Activated CD4-positive, alpha-beta T cell treated with anti-CD3 and anti-CD28 coated beads, Interleukin-2, amount 10 ng/mL, durations not matched to agents 24 days and 14 days (primary cell): ENCODE measurements at regions not wholly inside any gene's neighbourhood (a gene's known extent, or its start where the extent isn't known, plus 50 kb on each side); places are given as distances from the start of the nearest gene placed in this dataset.

Experiments used
- DNase-seq: peaks from one replicate; pipeline ENCODE4 v3.0.0; 2022
- H3K27ac Mint-ChIP-seq: one replicate; pipeline ENCODE4 v1.8.0; 2022; ENCODE audit warnings: mild to moderate bottlenecking, mixed read lengths
- H3K27me3 Mint-ChIP-seq: one replicate; pipeline ENCODE4 v1.8.0; 2022; ENCODE audit warnings: mixed read lengths
- H3K36me3 Mint-ChIP-seq: one replicate; pipeline ENCODE4 v1.8.0; 2022; ENCODE audit warnings: low read depth, mild to moderate bottlenecking, mixed read lengths
- H3K4me1 Mint-ChIP-seq: one replicate; pipeline ENCODE4 v1.8.0; 2021; ENCODE audit warnings: mixed read lengths
- H3K4me3 Mint-ChIP-seq: one replicate; pipeline ENCODE4 v1.8.0; 2022; ENCODE audit warnings: mild to moderate bottlenecking, moderate library complexity, mixed read lengths
- H3K9me3 Mint-ChIP-seq: one replicate; pipeline ENCODE4 v1.8.0; 2021; ENCODE audit warnings: mixed read lengths
- intact Hi-C: fragments of 100-400 bp; cut with micrococcal nuclease; formaldehyde crosslinking; loops from one replicate; pipeline ENCODE4 v1.15.1; 2023

DNA sequence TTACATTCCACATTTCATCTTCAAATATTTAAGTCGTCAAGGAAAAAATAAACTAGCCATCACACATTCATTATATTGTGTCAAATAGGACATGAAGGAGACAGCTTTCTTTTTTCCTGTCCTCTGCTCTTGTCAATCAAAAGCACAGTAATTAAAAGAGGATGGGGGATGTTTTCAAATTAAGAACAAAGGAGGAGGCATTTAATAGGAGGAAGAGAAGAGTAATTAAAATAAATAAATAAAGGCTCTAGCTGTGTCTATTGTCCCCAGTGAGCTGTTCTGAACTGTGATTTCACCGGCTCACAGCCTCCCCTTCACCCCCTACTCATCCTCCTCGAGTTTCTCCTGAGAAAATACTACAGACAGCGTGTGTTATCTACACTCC lies 1377.1 kb upstream of the PIK3C3 start:
- H3K36me3 Mint-ChIP-seq = no peaks in the 10 kb centered on the region

DNA sequence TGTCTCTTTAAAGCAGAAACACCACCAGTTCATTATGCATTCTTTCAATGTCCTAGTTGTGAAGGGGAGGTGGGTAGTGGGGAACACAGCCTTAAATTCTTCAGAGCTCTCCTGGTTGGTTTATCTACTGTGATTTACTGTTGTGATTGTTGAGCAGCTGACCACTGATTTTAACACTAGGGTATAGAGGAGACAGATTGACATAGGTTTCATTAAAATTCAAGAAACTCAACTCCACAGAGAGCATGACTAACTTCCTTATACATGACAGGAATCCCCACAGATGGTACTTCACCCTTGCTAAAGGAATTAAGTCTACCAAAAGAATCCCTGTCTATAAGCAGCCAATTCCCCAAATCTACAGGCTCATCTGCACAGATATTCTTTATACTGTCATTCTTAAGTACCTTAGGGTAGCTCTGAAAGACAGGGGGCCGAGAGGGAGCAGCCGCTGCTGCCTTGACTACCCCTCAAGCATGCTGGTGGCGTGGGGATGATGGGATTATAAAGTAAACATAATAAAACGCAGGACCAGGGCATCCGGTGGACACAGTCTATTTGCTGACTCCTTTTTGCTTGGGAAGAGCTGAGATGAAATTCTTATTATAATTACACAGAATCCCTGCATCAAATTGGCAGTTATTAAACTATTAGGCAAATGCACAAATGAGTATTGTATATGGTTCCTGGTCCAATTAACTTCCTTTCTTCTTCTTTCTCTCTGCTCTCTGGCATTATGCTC lies 1377.6 kb upstream of the PIK3C3 start:
- intact Hi-C loops = no loop called here
- Mint-ChIP-seq H3K27ac (no peak overlapping the region), H3K4me3 (no peak overlapping the region), H3K36me3 (no peaks in the 10 kb centered on the region), H3K27me3 (no peaks in the 10 kb centered on the region), H3K9me3 (no peaks in the 10 kb centered on the region), H3K4me1 (no peaks in the 10 kb centered on the region)
- DNase-seq = no peak

More for the DNA sequence above, 1377.1 kb upstream of the PIK3C3 start:
- intact Hi-C loops = no loop called here
- H3K27me3 Mint-ChIP-seq = no peaks in the 10 kb centered on the region
- H3K9me3 Mint-ChIP-seq = no peaks in the 10 kb centered on the region
- no peak for DNase-seq
- no peaks in the 10 kb centered on the region for H3K4me1 Mint-ChIP-seq
- H3K27ac Mint-ChIP-seq = no peak overlapping the region
- H3K4me3 Mint-ChIP-seq = no peak overlapping the region

DNA sequence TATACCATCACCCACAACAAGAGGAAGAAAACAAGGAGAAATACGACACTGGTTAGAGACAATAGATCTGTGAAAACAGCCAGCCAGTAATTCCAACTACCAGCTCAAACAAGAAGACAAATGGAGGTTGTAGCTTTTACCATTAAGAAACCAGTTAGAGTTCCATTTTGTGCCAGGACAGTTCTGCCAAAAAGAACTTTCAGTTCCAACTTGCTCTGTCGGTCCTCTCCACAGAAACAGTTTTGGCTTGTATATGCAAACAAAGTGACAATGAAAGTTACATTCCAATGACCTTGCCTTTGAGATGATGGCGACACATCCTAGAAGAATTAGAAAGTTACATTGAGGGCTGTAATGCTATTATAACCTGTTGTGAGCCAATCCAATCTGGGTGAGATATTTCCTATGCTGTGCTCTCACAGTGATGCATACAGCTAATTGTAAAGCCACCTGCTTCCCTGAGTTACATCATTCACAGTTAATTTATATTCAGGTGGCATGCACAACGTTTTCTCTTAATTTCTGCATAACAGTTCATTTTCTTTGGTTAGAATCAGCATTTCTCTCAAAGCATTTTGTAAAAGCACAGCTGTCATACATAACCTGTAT lies 1378.4 kb upstream of the PIK3C3 start:
- Mint-ChIP-seq H3K27ac (no peak overlapping the region), H3K9me3 (no peaks in the 10 kb centered on the region), H3K36me3 (no peaks in the 10 kb centered on the region), H3K4me3 (no peak overlapping the region), H3K27me3 (no peaks in the 10 kb centered on the region), H3K4me1 (no peaks in the 10 kb centered on the region)
- no peak for DNase-seq
- intact Hi-C loops = no loop called here

DNA sequence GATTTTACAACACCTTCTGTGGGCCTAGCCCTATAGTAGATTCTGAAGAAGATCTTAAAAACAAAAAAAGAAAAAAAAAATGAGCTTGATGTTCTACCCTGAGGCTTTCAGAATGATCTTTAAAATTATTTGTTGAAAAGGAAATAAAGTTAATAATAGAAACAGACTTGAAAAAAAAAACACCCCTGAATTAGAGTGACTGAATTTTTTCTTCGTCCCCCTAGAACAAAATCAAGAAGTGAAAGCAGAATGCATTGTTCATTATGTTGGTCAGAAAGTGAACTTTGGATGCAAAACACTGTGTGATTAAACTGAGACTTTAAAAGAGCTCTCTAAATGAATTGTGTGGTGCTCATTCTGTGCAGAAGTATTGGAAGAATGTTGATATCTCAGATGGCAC lies 1384.4 kb upstream of the PIK3C3 start:
- no peaks in the 10 kb centered on the region for H3K27me3 Mint-ChIP-seq
- H3K36me3 Mint-ChIP-seq = no peaks in the 10 kb centered on the region
- H3K9me3 Mint-ChIP-seq = no peaks in the 10 kb centered on the region
- no peaks in the 10 kb centered on the region for H3K4me1 Mint-ChIP-seq
- no peak overlapping the region for H3K27ac Mint-ChIP-seq
- intact Hi-C loops = no loop called here
- no peak overlapping the region for H3K4me3 Mint-ChIP-seq
- no peak for DNase-seq

DNA sequence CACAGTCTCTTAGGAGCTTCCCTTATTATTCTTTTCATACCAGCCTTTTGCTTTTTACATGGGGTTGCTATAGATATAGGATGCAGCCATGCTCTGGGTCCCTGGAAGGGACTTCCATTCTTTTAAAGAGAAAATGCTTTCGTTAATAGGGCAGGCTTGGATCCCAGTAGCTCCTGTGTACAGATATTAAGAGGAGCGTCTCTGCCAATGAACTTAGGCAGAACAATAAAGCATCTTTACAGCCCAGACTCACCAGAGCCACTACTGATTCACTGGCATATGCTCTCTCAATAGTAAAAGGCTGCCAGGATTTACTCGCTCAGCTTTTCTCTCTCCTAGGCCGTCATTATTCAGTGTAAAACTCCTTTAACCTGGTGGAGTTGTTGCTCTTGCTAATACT lies 1385.4 kb upstream of the PIK3C3 start:
- Mint-ChIP-seq H3K36me3 (no peaks in the 10 kb centered on the region), H3K27me3 (no peaks in the 10 kb centered on the region), H3K9me3 (no peaks in the 10 kb centered on the region), H3K4me3 (no peak overlapping the region), H3K4me1 (no peaks in the 10 kb centered on the region), H3K27ac (no peak overlapping the region)
- intact Hi-C loops = no loop called here
- no peak for DNase-seq

GRCh38 chr18:40566510-40566844 lies 1388.6 kb upstream of the PIK3C3 start:
- no peaks in the 10 kb centered on the region for H3K9me3 Mint-ChIP-seq
- H3K27ac Mint-ChIP-seq = no peak overlapping the region
- no peaks in the 10 kb centered on the region for H3K4me1 Mint-ChIP-seq
- H3K36me3 Mint-ChIP-seq = no peaks in the 10 kb centered on the region
- H3K27me3 Mint-ChIP-seq = no peaks in the 10 kb centered on the region
- H3K4me3 Mint-ChIP-seq = no peak overlapping the region
- intact Hi-C loops = no loop called here
- DNase-seq = no peak

GRCh38 chr18:40565805-40566509 lies 1389.1 kb upstream of the PIK3C3 start:
- Mint-ChIP-seq H3K4me1 (no peaks in the 10 kb centered on the region), H3K27me3 (no peaks in the 10 kb centered on the region), H3K9me3 (no peaks in the 10 kb centered on the region), H3K27ac (no peak overlapping the region), H3K4me3 (no peak overlapping the region), H3K36me3 (no peaks in the 10 kb centered on the region)
- intact Hi-C loops = no loop called here
- DNase-seq = no peak

GRCh38 chr18:40559556-40559955 lies 1395.5 kb upstream of the PIK3C3 start:
- Mint-ChIP-seq H3K4me1 (no peaks in the 10 kb centered on the region), H3K36me3 (no peaks in the 10 kb centered on the region), H3K27me3 (no peaks in the 10 kb centered on the region), H3K27ac (no peak overlapping the region), H3K9me3 (no peaks in the 10 kb centered on the region), H3K4me3 (no peak overlapping the region)
- no peak for DNase-seq
- intact Hi-C loops = no loop called here

DNA sequence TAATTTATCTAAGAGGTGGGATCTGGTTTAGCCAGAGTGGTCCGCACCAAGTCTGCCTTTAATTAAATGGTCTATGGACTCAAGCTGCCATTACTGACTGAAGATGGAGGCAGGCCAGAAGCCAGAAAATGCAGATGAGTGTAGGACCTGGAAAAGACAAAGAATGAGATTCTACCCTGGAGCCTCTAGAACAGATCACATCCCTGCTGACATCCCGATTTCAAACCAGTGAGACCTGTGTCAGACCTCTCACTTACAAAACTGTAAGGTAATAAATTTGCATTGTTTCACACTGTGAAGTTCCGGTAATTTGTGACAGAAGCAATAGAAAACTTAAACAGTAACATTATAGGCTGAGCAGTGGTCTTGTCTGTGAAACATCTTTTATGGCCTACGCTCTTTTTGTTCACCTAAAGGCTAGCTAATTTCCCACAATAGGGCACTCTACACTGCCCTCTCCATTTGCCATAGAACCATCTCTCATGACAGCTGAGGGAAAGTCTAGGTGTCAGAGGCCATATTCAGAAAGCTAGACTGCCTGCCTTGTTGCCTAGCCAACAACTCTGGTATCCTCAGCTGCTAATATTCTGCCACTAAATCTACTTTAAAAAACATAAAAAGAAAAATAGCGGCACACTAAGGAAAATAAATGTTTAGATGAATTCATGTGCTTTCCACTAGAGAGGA lies 1396.2 kb upstream of the PIK3C3 start:
- Mint-ChIP-seq H3K4me1 (no peaks in the 10 kb centered on the region), H3K4me3 (no peak overlapping the region), H3K9me3 (no peaks in the 10 kb centered on the region), H3K27me3 (no peaks in the 10 kb centered on the region), H3K36me3 (no peaks in the 10 kb centered on the region), H3K27ac (no peak overlapping the region)
- no peak for DNase-seq
- intact Hi-C loops = no loop called here

- no peaks in the 10 kb centered on the region for H3K9me3 Mint-ChIP-seq
- H3K4me1 Mint-ChIP-seq = no peaks in the 10 kb centered on the region
- H3K36me3 Mint-ChIP-seq = no peaks in the 10 kb centered on the region
- no peak overlapping the region for H3K4me3 Mint-ChIP-seq
- intact Hi-C loops = no loop called here
- no peaks in the 10 kb centered on the region for H3K27me3 Mint-ChIP-seq
- DNase-seq = no peak
- no peak overlapping the region for H3K27ac Mint-ChIP-seq
These were observed 1399.1 kb upstream of the PIK3C3 start for GRCh38 chr18:40555914-40556313.

GRCh38 chr18:40553029-40553428 lies 1402.0 kb upstream of the PIK3C3 start:
- H3K4me1 Mint-ChIP-seq = no peaks in the 10 kb centered on the region
- no peaks in the 10 kb centered on the region for H3K36me3 Mint-ChIP-seq
- H3K27me3 Mint-ChIP-seq = no peaks in the 10 kb centered on the region
- no peak for DNase-seq
- no peaks in the 10 kb centered on the region for H3K9me3 Mint-ChIP-seq
- intact Hi-C loops = no loop called here
- H3K27ac Mint-ChIP-seq = no peak overlapping the region
- no peak overlapping the region for H3K4me3 Mint-ChIP-seq

GRCh38 chr18:40546875-40547274 lies 1408.2 kb upstream of the PIK3C3 start:
- no peak overlapping the region for H3K27ac Mint-ChIP-seq
- no peak for DNase-seq
- no peaks in the 10 kb centered on the region for H3K27me3 Mint-ChIP-seq
- no peaks in the 10 kb centered on the region for H3K36me3 Mint-ChIP-seq
- no peak overlapping the region for H3K4me3 Mint-ChIP-seq
- intact Hi-C loops = no loop called here
- no peaks in the 10 kb centered on the region for H3K9me3 Mint-ChIP-seq
- no peaks in the 10 kb centered on the region for H3K4me1 Mint-ChIP-seq

DNA sequence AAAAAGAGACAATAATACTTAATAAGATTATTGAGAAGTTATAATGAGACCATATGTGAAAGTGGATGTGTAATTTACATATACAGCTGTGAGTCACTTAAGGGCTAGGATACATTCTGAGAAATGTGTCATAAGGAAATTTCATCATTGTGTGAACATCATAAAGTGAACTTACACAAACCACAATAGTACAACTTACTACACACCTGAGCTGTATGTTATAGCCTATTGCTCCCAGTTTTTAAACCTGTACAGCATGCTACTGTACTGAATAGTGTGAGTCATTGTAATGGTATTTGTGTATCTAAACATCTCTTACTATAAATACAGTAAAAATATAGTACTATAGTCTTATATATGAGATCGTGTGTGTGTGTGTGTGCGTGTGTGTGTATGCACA lies 1420.3 kb upstream of the PIK3C3 start:
- intact Hi-C loops = no loop called here
- H3K27ac Mint-ChIP-seq = no peak overlapping the region
- DNase-seq = no peak
- no peaks in the 10 kb centered on the region for H3K27me3 Mint-ChIP-seq
- H3K36me3 Mint-ChIP-seq = no peaks in the 10 kb centered on the region
- H3K9me3 Mint-ChIP-seq = no peaks in the 10 kb centered on the region
- no peak overlapping the region for H3K4me3 Mint-ChIP-seq
- H3K4me1 Mint-ChIP-seq = no peaks in the 10 kb centered on the region

GRCh38 chr18:40532046-40532445 lies 1423.0 kb upstream of the PIK3C3 start:
- intact Hi-C loops = no loop called here
- no peak overlapping the region for H3K27ac Mint-ChIP-seq

More at GRCh38 chr18:40532046-40532445, 1423.0 kb upstream of the PIK3C3 start:
- no peaks in the 10 kb centered on the region for H3K4me1 Mint-ChIP-seq
- no peaks in the 10 kb centered on the region for H3K27me3 Mint-ChIP-seq
- no peak overlapping the region for H3K4me3 Mint-ChIP-seq
- H3K9me3 Mint-ChIP-seq = no peaks in the 10 kb centered on the region
- H3K36me3 Mint-ChIP-seq = no peaks in the 10 kb centered on the region
- no peak for DNase-seq
